ENCODE measurements at regions not wholly inside any gene's neighbourhood (a gene's known extent, or its start where the extent isn't known, plus 50 kb on each side); places are given as distances from the start of the nearest gene placed in this dataset.

- Mint-ChIP-seq H3K4me1 (ENCODE audit: insufficient read depth, unreplicated experiment) (peaks cover 6% of the 10 kb centered on the region), H3K27me3 (ENCODE audit: insufficient read depth, unreplicated experiment) (no peaks in the 10 kb centered on the region), H3K9me3 (ENCODE audit: unreplicated experiment) (peaks cover 7% of the 10 kb centered on the region), H3K27ac (ENCODE audit: low read depth, unreplicated experiment) (no peak overlapping the region), H3K36me3 (ENCODE audit: insufficient read depth, unreplicated experiment) (no peaks in the 10 kb centered on the region), H3K4me3 (ENCODE audit: unreplicated experiment) (no peak overlapping the region)
- ChIA-PET POLR2A (interaction anchor here (0.9 kb wide), 1 partner anchor 9 kb away, joined by 3 read pairs; no protein-coding TSS in a partner anchor), CTCF (interaction anchor here (0.7 to 1.7 kb wide), 3 partner anchors 10 to 251 kb away, joined by 3 to 5 read pairs (median 3); no protein-coding TSS in a partner anchor)
- intact Hi-C loops (cut with micrococcal nuclease) = no loop called here
- no peak for TF ChIP-seq CTCF (IDR thresholded peaks at IDR 0.05; ENCODE audit: unreplicated experiment)
- no TSS peak for BruUV-seq (replicated peaks)
- DNase-seq (ENCODE audit: unreplicated experiment) = no peak
These were observed 368.0 kb downstream of the SLC4A3 start for GRCh38 chr2:219995399-219995798.

GRCh38 chr2:219995991-219996765 is 368.7 kb downstream of the SLC4A3 start:
- no peak for DNase-seq (ENCODE audit: unreplicated experiment)
- H3K9me3 Mint-ChIP-seq (ENCODE audit: unreplicated experiment) = peaks cover 7% of the 10 kb centered on the region
- POLR2A ChIA-PET = interaction anchor here (0.9 kb wide), 1 partner anchor 10 kb away, joined by 3 read pairs; no protein-coding TSS in a partner anchor
- CTCF ChIA-PET = interaction anchor here (1.7 kb wide), 1 partner anchor 10 kb away, joined by 5 read pairs; no protein-coding TSS in a partner anchor
- no peaks in the 10 kb centered on the region for H3K27me3 Mint-ChIP-seq (ENCODE audit: insufficient read depth, unreplicated experiment)
- no peak overlapping the region for H3K4me3 Mint-ChIP-seq (ENCODE audit: unreplicated experiment)
- no peaks in the 10 kb centered on the region for H3K36me3 Mint-ChIP-seq (ENCODE audit: insufficient read depth, unreplicated experiment)
- no peak overlapping the region for H3K27ac Mint-ChIP-seq (ENCODE audit: low read depth, unreplicated experiment)
- BruUV-seq (replicated peaks) = no TSS peak
- TF ChIP-seq CTCF (IDR thresholded peaks at IDR 0.05; ENCODE audit: unreplicated experiment) = no peak
- intact Hi-C loops (cut with micrococcal nuclease) = no loop called here
- peaks cover 9% of the 10 kb centered on the region for H3K4me1 Mint-ChIP-seq (ENCODE audit: insufficient read depth, unreplicated experiment)

- no peak overlapping the region for H3K27ac Mint-ChIP-seq (ENCODE audit: low read depth, unreplicated experiment)
- H3K4me3 Mint-ChIP-seq (ENCODE audit: unreplicated experiment) = no peak overlapping the region
- ChIA-PET CTCF (no interaction called here), POLR2A (no interaction called here)
- intact Hi-C loops (cut with micrococcal nuclease) = loop anchor here (1.0 kb wide), 1 partner anchor 1576 kb away; no protein-coding TSS in a partner anchor
- no peaks in the 10 kb centered on the region for H3K27me3 Mint-ChIP-seq (ENCODE audit: insufficient read depth, unreplicated experiment)
- H3K36me3 Mint-ChIP-seq (ENCODE audit: insufficient read depth, unreplicated experiment) = no peaks in the 10 kb centered on the region
- H3K4me1 Mint-ChIP-seq (ENCODE audit: insufficient read depth, unreplicated experiment) = peaks cover 20% of the 10 kb centered on the region
- H3K9me3 Mint-ChIP-seq (ENCODE audit: unreplicated experiment) = peaks cover 7% of the 10 kb centered on the region
- DNase-seq (ENCODE audit: unreplicated experiment) = peak; percentile 45
- peak; percentile 58 for TF ChIP-seq CTCF (IDR thresholded peaks at IDR 0.05; ENCODE audit: unreplicated experiment)
- no TSS peak for BruUV-seq (replicated peaks)
These were observed 370.0 kb downstream of the SLC4A3 start for GRCh38 chr2:219997341-219997851.

- ChIA-PET CTCF (interaction anchor here (0.6 kb wide), 2 partner anchors 77 to 1159 kb away, joined by 3 read pairs; no protein-coding TSS in a partner anchor), POLR2A (no interaction called here)
- TF ChIP-seq CTCF (IDR thresholded peaks at IDR 0.05; ENCODE audit: unreplicated experiment) = no peak
- H3K4me3 Mint-ChIP-seq (ENCODE audit: unreplicated experiment) = no peak overlapping the region
- BruUV-seq (replicated peaks) = no TSS peak
- H3K4me1 Mint-ChIP-seq (ENCODE audit: insufficient read depth, unreplicated experiment) = peaks cover 20% of the 10 kb centered on the region
- DNase-seq (ENCODE audit: unreplicated experiment) = no peak
- H3K27me3 Mint-ChIP-seq (ENCODE audit: insufficient read depth, unreplicated experiment) = no peaks in the 10 kb centered on the region
- peaks cover 7% of the 10 kb centered on the region for H3K9me3 Mint-ChIP-seq (ENCODE audit: unreplicated experiment)
- intact Hi-C loops (cut with micrococcal nuclease) = no loop called here
- H3K27ac Mint-ChIP-seq (ENCODE audit: low read depth, unreplicated experiment) = no peak overlapping the region
- H3K36me3 Mint-ChIP-seq (ENCODE audit: insufficient read depth, unreplicated experiment) = no peaks in the 10 kb centered on the region
These were observed 370.7 kb downstream of the SLC4A3 start for GRCh38 chr2:219998107-219998506.
